SJSA1 (cell line): ENCODE measurements at regions not wholly inside any gene's neighbourhood (a gene's known extent, or its start where the extent isn't known, plus 50 kb on each side); places are given as distances from the start of the nearest gene placed in this dataset.

Experiments used
- DNase-seq, 2 experiments: peaks; one replicate each; pipeline ENCODE4 v3.0.0-alpha.2; 2015 to 2020; ENCODE audit warnings: low spot score in 2 of 2, low read depth in 1 of 2
- H3K27ac ChIP-seq: fragments of 250-450 bp; sonication (Bioruptor Pico); 2 replicates; pipeline ENCODE4 v1.5.1; 2020; ENCODE audit warnings: mild to moderate bottlenecking, moderate library complexity
- H3K27me3 ChIP-seq: fragments of 250-450 bp; sonication (Bioruptor Pico); replicated peaks from 2 replicates; pipeline ENCODE4 v1.5.1; 2020; ENCODE audit warnings: mild to moderate bottlenecking, moderate library complexity
- H3K36me3 ChIP-seq: fragments of 250-450 bp; sonication (Bioruptor Pico); 2 replicates; pipeline ENCODE4 v1.5.1; 2020; ENCODE audit warnings: mild to moderate bottlenecking
- H3K4me1 ChIP-seq: fragments of 250-450 bp; sonication (Bioruptor Pico); replicated peaks from 2 replicates; pipeline ENCODE4 v1.6.1; 2021; ENCODE audit warnings: mild to moderate bottlenecking
- H3K4me3 ChIP-seq: fragments of 250-450 bp; sonication (Bioruptor Pico); 2 replicates; pipeline ENCODE4 v1.5.1; 2020; ENCODE audit warnings: mild to moderate bottlenecking
- H3K9me3 ChIP-seq: fragments of 250-450 bp; sonication (Bioruptor Pico); replicated peaks from 2 replicates; pipeline ENCODE4 v1.5.1; 2020; ENCODE audit warnings: mild to moderate bottlenecking

GRCh38 chr4:135267148-135267865, 1065.7 kb upstream of the PABPC4L start:
- no peak overlapping the region for H3K4me3 ChIP-seq
- H3K36me3 ChIP-seq: no peaks in the 10 kb centered on the region
- no peak for DNase-seq

GRCh38 chr4:135256111-135256510, 1054.5 kb upstream of the PABPC4L start:
- Histone ChIP-seq H3K27ac (no peak overlapping the region), H3K27me3 (no peaks in the 10 kb centered on the region), H3K36me3 (no peaks in the 10 kb centered on the region), H3K9me3 (no peaks in the 10 kb centered on the region), H3K4me3 (no peak overlapping the region), H3K4me1 (no peaks in the 10 kb centered on the region)
- peak in 1 of 2 experiments; percentile 15 for DNase-seq

More at GRCh38 chr4:135267148-135267865, 1065.7 kb upstream of the PABPC4L start:
- Histone ChIP-seq H3K27ac (no peak overlapping the region), H3K27me3 (no peaks in the 10 kb centered on the region), H3K9me3 (no peaks in the 10 kb centered on the region), H3K4me1 (no peaks in the 10 kb centered on the region)

- no peak overlapping the region for H3K27ac ChIP-seq
- no peak overlapping the region for H3K4me3 ChIP-seq
- no peaks in the 10 kb centered on the region for H3K27me3 ChIP-seq
- no peak for DNase-seq
- no peaks in the 10 kb centered on the region for H3K9me3 ChIP-seq
- H3K36me3 ChIP-seq: no peaks in the 10 kb centered on the region
- no peaks in the 10 kb centered on the region for H3K4me1 ChIP-seq
Observed at GRCh38 chr4:135250040-135250439, 1048.5 kb upstream of the PABPC4L start.

GRCh38 chr4:135249024-135249423, 1047.4 kb upstream of the PABPC4L start:
- no peaks in the 10 kb centered on the region for H3K27me3 ChIP-seq
- H3K4me1 ChIP-seq: peaks cover 3% of the 10 kb centered on the region
- 0 out of 2 replicates have a peak, but pooled peaks cover 3% of the 10 kb centered on the region for H3K9me3 ChIP-seq
- no peak overlapping the region for H3K27ac ChIP-seq
- no peak overlapping the region for H3K4me3 ChIP-seq
- DNase-seq: no peak
- H3K36me3 ChIP-seq: no peaks in the 10 kb centered on the region

- no peak for DNase-seq
- Histone ChIP-seq H3K27me3 (no peaks in the 10 kb centered on the region), H3K27ac (no peak overlapping the region)
Observed at GRCh38 chr4:135244696-135245095, 1043.1 kb upstream of the PABPC4L start.

GRCh38 chr4:135244056-135244455, 1042.5 kb upstream of the PABPC4L start:
- DNase-seq: no peak
- Histone ChIP-seq H3K27ac (peak overlapping the region; percentile 36; the same call in 1 of the 2 replicates), H3K4me3 (no peak overlapping the region), H3K27me3 (no peaks in the 10 kb centered on the region), H3K36me3 (no peaks in the 10 kb centered on the region), H3K9me3 (0 out of 2 replicates have a peak, but pooled peaks cover 5% of the 10 kb centered on the region), H3K4me1 (peaks cover 5% of the 10 kb centered on the region)

More at GRCh38 chr4:135244696-135245095, 1043.1 kb upstream of the PABPC4L start:
- H3K36me3 ChIP-seq: no peaks in the 10 kb centered on the region
- H3K4me1 ChIP-seq: peaks cover 5% of the 10 kb centered on the region
- H3K9me3 ChIP-seq: 0 out of 2 replicates have a peak, but pooled peaks cover 5% of the 10 kb centered on the region
- H3K4me3 ChIP-seq: no peak overlapping the region

- Histone ChIP-seq H3K4me1 (peaks cover 5% of the 10 kb centered on the region), H3K27ac (no peak overlapping the region), H3K36me3 (no peaks in the 10 kb centered on the region), H3K4me3 (no peak overlapping the region), H3K27me3 (no peaks in the 10 kb centered on the region), H3K9me3 (0 out of 2 replicates have a peak, but pooled peaks cover 5% of the 10 kb centered on the region)
- no peak for DNase-seq
Observed at GRCh38 chr4:135240796-135241195, 1039.2 kb upstream of the PABPC4L start.

GRCh38 chr4:135239964-135240363, 1038.4 kb upstream of the PABPC4L start:
- no peak overlapping the region for H3K27ac ChIP-seq
- 0 out of 2 replicates have a peak, but pooled peaks cover 5% of the 10 kb centered on the region for H3K9me3 ChIP-seq
- peaks cover 5% of the 10 kb centered on the region for H3K4me1 ChIP-seq
- H3K36me3 ChIP-seq: no peaks in the 10 kb centered on the region
- no peak for DNase-seq
- H3K4me3 ChIP-seq: no peak overlapping the region
- H3K27me3 ChIP-seq: no peaks in the 10 kb centered on the region

- DNase-seq: no peak
- no peaks in the 10 kb centered on the region for H3K36me3 ChIP-seq
- 0 out of 2 replicates have a peak, but pooled peaks cover 1% of the 10 kb centered on the region for H3K9me3 ChIP-seq
- peaks cover under 1% of the 10 kb centered on the region for H3K4me1 ChIP-seq
- H3K27ac ChIP-seq: no peak overlapping the region
- H3K27me3 ChIP-seq: no peaks in the 10 kb centered on the region
- H3K4me3 ChIP-seq: no peak overlapping the region
Observed at GRCh38 chr4:135238940-135239339, 1037.4 kb upstream of the PABPC4L start.

- Histone ChIP-seq H3K27ac (no peak overlapping the region), H3K27me3 (no peaks in the 10 kb centered on the region)
- no peak for DNase-seq
Observed at GRCh38 chr4:135236048-135236447, 1034.5 kb upstream of the PABPC4L start.

GRCh38 chr4:135227842-135228241, 1026.3 kb upstream of the PABPC4L start:
- H3K36me3 ChIP-seq: no peaks in the 10 kb centered on the region
- no peak overlapping the region for H3K4me3 ChIP-seq
- no peak for DNase-seq
- H3K27me3 ChIP-seq: no peaks in the 10 kb centered on the region
- no peaks in the 10 kb centered on the region for H3K4me1 ChIP-seq
- H3K27ac ChIP-seq: no peak overlapping the region
- no peaks in the 10 kb centered on the region for H3K9me3 ChIP-seq

More at GRCh38 chr4:135236048-135236447, 1034.5 kb upstream of the PABPC4L start:
- no peak overlapping the region for H3K4me3 ChIP-seq
- H3K9me3 ChIP-seq: no peaks in the 10 kb centered on the region
- no peaks in the 10 kb centered on the region for H3K4me1 ChIP-seq
- H3K36me3 ChIP-seq: no peaks in the 10 kb centered on the region

- Histone ChIP-seq H3K9me3 (no peaks in the 10 kb centered on the region), H3K4me1 (no peaks in the 10 kb centered on the region), H3K27ac (no peak overlapping the region), H3K27me3 (no peaks in the 10 kb centered on the region), H3K36me3 (no peaks in the 10 kb centered on the region), H3K4me3 (no peak overlapping the region)
- no peak for DNase-seq
Observed at GRCh38 chr4:135225551-135225950, 1024.0 kb upstream of the PABPC4L start.

- Histone ChIP-seq H3K36me3 (no peaks in the 10 kb centered on the region), H3K27ac (no peak overlapping the region), H3K4me3 (no peak overlapping the region), H3K27me3 (no peaks in the 10 kb centered on the region), H3K4me1 (no peaks in the 10 kb centered on the region), H3K9me3 (no peaks in the 10 kb centered on the region)
- no peak for DNase-seq
Observed at GRCh38 chr4:135210341-135210740, 1008.8 kb upstream of the PABPC4L start.

GRCh38 chr4:135207531-135207930, 1005.9 kb upstream of the PABPC4L start:
- DNase-seq: no peak
- Histone ChIP-seq H3K4me1 (no peaks in the 10 kb centered on the region), H3K4me3 (no peak overlapping the region), H3K27ac (no peak overlapping the region), H3K9me3 (no peaks in the 10 kb centered on the region), H3K36me3 (no peaks in the 10 kb centered on the region), H3K27me3 (no peaks in the 10 kb centered on the region)
